ENCODE measurements at regions not wholly inside any gene's neighbourhood (a gene's known extent, or its start where the extent isn't known, plus 50 kb on each side); places are given as distances from the start of the nearest gene placed in this dataset.

DNA sequence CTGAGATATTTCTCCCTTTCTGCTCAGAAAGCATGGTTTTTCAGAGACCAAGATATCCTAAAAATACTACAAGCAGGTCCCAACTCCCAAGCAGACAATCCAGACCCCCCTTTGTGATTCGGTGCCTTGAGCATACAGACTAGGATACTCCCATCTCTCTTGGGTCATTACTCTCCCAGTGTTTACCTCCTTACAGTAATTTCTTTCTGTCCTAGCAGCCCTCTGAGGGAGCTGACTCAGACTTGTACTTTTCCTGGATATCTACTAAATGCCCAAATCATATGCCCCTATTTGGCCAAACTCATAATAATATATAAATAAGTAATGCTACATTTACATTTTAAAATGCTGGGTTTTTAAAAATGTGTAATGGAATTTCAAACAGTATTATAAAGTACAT is 355.6 kb downstream of the LRIG3 start:
- TF ChIP-seq, protein P1, sequence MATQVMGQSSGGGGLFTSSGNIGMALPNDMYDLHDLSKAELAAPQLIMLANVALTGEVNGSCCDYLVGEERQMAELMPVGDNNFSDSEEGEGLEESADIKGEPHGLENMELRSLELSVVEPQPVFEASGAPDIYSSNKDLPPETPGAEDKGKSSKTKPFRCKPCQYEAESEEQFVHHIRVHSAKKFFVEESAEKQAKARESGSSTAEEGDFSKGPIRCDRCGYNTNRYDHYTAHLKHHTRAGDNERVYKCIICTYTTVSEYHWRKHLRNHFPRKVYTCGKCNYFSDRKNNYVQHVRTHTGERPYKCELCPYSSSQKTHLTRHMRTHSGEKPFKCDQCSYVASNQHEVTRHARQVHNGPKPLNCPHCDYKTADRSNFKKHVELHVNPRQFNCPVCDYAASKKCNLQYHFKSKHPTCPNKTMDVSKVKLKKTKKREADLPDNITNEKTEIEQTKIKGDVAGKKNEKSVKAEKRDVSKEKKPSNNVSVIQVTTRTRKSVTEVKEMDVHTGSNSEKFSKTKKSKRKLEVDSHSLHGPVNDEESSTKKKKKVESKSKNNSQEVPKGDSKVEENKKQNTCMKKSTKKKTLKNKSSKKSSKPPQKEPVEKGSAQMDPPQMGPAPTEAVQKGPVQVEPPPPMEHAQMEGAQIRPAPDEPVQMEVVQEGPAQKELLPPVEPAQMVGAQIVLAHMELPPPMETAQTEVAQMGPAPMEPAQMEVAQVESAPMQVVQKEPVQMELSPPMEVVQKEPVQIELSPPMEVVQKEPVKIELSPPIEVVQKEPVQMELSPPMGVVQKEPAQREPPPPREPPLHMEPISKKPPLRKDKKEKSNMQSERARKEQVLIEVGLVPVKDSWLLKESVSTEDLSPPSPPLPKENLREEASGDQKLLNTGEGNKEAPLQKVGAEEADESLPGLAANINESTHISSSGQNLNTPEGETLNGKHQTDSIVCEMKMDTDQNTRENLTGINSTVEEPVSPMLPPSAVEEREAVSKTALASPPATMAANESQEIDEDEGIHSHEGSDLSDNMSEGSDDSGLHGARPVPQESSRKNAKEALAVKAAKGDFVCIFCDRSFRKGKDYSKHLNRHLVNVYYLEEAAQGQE (IDR thresholded peaks at IDR 0.05; ENCODE audit: insufficient replicate concordance, low read depth): no peak
- TF ChIP-seq, protein P2, sequence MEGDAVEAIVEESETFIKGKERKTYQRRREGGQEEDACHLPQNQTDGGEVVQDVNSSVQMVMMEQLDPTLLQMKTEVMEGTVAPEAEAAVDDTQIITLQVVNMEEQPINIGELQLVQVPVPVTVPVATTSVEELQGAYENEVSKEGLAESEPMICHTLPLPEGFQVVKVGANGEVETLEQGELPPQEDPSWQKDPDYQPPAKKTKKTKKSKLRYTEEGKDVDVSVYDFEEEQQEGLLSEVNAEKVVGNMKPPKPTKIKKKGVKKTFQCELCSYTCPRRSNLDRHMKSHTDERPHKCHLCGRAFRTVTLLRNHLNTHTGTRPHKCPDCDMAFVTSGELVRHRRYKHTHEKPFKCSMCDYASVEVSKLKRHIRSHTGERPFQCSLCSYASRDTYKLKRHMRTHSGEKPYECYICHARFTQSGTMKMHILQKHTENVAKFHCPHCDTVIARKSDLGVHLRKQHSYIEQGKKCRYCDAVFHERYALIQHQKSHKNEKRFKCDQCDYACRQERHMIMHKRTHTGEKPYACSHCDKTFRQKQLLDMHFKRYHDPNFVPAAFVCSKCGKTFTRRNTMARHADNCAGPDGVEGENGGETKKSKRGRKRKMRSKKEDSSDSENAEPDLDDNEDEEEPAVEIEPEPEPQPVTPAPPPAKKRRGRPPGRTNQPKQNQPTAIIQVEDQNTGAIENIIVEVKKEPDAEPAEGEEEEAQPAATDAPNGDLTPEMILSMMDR (IDR thresholded peaks at IDR 0.05; ENCODE audit: insufficient read depth, low read length): no peak
- no peaks in the 10 kb centered on the region for H3K27me3 ChIP-seq (ENCODE audit: insufficient read depth, poor library complexity, severe bottlenecking)
- no peak overlapping the region for H3K27ac ChIP-seq (replicated peaks)
- H3K4me3 ChIP-seq (replicated peaks; ENCODE audit: insufficient read depth, low read length): no peak overlapping the region
- DNase-seq (ENCODE audit: low read depth in 1 of 2, low spot score in 1 of 2): no peak

DNA sequence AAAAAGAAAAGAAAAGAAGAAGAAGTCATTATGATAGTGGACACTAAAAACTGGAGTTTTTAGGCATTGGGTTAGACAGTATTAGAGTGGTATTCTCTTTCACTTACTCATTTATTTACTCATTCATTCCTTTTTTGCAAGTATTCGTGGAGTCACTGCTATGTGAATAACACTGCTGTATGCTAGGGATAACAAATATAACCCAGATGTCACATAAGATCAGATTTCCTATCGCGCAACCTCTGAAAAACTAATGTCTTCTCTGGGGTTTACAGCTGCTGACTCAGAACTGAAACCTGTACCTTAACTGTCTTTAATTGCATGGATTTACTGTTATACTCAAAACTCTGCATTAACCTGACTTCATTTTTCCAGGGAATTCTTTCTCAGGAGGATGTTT is 353.7 kb downstream of the LRIG3 start:
- TF ChIP-seq GABPA (IDR thresholded peaks at IDR 0.05; ENCODE audit: low read depth) (no peak), SPI1 (IDR thresholded peaks at IDR 0.05; ENCODE audit: borderline replicate concordance, low read depth) (no peak), POLR2AphosphoS5 (IDR thresholded peaks at IDR 0.05; ENCODE audit: low read depth) (no peak)
- TF ChIP-seq, protein P2 (IDR thresholded peaks at IDR 0.05; ENCODE audit: insufficient read depth, low read length): no peak
- TF ChIP-seq, protein P1 (IDR thresholded peaks at IDR 0.05; ENCODE audit: insufficient replicate concordance, low read depth): no peak
- no peak overlapping the region for H3K27ac ChIP-seq (replicated peaks)
- H3K4me3 ChIP-seq (replicated peaks; ENCODE audit: insufficient read depth, low read length): no peak overlapping the region
- DNase-seq (ENCODE audit: low read depth in 1 of 2, low spot score in 1 of 2): no peak
- H3K27me3 ChIP-seq (ENCODE audit: insufficient read depth, poor library complexity, severe bottlenecking): no peaks in the 10 kb centered on the region

DNA sequence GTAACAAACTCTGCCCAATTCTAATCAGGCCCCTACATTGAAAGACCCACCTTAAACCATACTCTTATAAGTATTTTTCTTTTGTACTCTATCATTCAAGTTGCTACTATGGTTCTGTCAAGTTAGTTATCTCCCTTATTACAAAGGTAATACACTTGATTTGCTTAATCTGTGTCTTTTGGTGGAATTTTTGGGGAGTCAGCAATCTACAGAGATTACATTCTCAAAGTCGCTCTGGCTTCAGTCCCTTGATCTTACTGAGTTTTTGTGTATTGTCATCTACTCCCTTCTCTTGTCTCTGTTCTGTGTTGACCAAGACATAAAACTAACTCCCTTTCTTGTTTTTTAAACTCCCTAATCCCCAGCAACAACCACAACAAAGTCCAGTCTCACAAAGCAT is 353.1 kb downstream of the LRIG3 start:
- no peak for DNase-seq (ENCODE audit: low read depth in 1 of 2, low spot score in 1 of 2)
- no peak overlapping the region for H3K27ac ChIP-seq (replicated peaks)
- no peak overlapping the region for H3K4me3 ChIP-seq (replicated peaks; ENCODE audit: insufficient read depth, low read length)
- no peaks in the 10 kb centered on the region for H3K27me3 ChIP-seq (ENCODE audit: insufficient read depth, poor library complexity, severe bottlenecking)
- TF ChIP-seq SPI1 (IDR thresholded peaks at IDR 0.05; ENCODE audit: borderline replicate concordance, low read depth): no peak
- TF ChIP-seq, protein P1 (IDR thresholded peaks at IDR 0.05; ENCODE audit: insufficient replicate concordance, low read depth): no peak
- TF ChIP-seq, protein P2 (IDR thresholded peaks at IDR 0.05; ENCODE audit: insufficient read depth, low read length): no peak

Measured in HL-60 (cell line).